ENCODE measurements at regions not wholly inside any gene's neighbourhood (a gene's known extent, or its start where the extent isn't known, plus 50 kb on each side); places are given as distances from the start of the nearest gene placed in this dataset.
"Not testable (repeated sequence)": the region's sequence is repeated elsewhere in the genome, so short reads cannot be mapped to it uniquely, and the experiment has no call there.

DNA sequence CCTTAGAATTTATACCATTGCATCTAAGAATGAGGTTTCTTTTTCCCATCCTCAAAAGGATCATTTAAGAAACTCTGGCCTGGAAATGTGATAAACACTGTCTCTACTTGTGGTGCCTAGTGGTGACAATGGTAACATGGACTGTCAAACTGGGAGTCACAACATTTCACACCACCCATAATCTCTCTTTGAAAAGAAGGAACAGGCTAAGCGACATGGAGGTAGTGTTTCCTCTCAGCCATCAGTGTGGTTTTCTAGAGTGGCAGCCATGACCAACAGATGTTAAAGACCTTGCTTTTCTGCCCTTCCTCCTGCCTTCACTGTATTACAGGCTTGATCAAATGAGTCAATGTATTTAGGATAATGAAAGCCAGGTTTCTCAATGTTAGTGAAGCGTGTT is 283.1 kb upstream of the STAC start:
- no peak for DNase-seq

DNA sequence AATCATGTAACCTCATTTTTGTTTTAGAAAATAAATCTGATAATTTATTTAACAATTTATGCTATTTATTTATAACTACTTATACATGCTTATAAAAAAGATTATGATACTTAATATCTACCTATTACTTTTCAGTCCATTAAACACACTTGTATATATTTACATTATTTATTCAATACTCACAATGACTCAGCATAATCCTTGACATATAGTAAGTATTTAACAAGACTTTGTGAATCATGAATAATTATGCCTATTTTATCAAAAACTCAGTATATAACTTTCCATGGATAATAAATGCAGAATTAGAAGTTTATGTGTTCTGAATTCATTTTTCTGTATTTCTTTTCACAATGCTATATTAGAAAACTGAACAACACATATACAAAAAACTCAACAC is 266.0 kb upstream of the STAC start:
- DNase-seq, result no peak

- DNase-seq, result no peak
These were observed 256.0 kb upstream of the STAC start for GRCh38 chr3:36124118-36124796.

- DNase-seq, result no peak
These were observed 248.1 kb upstream of the STAC start for GRCh38 chr3:36132214-36132613.

- no peak for DNase-seq
These were observed 244.4 kb upstream of the STAC start for GRCh38 chr3:36135863-36136262.

GRCh38 chr3:36142746-36143145 is 237.6 kb upstream of the STAC start:
- no peak for DNase-seq

GRCh38 chr3:36146404-36146803 is 233.9 kb upstream of the STAC start:
- no peak for DNase-seq

GRCh38 chr3:36147934-36148558 is 232.3 kb upstream of the STAC start:
- no peak for DNase-seq

GRCh38 chr3:36149447-36149865 is 230.8 kb upstream of the STAC start:
- no peak for DNase-seq

GRCh38 chr3:36155515-36155914 is 224.8 kb upstream of the STAC start:
- no peak for DNase-seq

DNA sequence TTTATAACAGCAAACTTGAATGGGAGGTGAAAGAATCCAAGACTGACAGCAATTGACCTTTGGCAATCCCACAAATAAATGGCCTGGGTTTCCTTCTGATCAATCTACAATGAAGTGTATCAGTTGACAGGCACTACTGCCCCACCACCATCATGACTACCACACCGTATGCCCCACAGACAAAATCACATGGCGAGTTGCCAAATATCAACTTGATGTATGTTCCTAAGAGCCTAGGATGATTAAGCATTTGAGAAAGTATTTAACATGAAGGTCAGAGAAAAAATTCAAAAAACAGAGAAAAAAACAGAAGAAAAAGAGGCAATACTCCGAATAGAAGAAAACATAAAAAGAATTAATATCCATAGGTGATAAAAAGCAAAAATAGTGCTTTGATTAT is 215.9 kb upstream of the STAC start:
- no peak for DNase-seq

GRCh38 chr3:36165509-36166290 is 214.6 kb upstream of the STAC start:
- DNase-seq, result no peak

DNA sequence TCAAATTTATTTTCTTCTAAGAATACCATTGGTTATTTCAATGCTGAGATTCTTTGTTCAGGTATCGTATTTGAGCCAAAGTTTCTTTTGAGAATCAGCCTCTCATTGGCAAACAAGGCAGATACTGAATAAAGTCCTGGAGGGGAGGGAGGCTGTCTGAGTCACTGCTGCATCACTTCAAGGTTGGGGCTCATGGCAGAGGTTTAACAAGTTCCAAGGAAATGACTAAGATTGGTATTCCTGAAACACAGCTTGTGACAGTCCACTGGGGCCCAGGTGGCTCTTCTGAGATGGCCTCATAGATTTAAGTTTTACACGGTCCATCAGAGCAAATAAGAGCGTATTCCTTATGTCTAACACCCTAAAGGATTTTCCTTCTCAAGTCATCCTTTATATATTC is 213.8 kb upstream of the STAC start:
- no peak for DNase-seq

DNA sequence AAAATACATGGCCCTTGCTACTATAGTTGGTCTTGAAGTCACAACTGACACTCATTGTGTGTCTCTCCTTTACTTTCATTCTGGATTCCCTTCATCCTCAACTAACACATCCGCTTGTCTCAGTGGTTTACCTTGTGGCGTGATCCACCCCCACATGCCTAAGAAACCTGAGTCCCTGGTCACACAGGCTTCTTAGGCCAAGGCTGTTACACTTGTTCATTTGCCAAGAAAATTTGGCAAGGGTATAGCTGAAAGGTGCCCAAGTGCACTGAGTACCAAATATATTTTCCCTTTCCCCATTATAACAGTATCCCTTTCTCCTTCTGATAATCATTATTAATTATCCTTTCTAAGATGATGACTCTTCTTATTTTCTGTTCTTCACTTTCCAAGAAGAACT is 207.6 kb upstream of the STAC start:
- no peak for DNase-seq

DNA sequence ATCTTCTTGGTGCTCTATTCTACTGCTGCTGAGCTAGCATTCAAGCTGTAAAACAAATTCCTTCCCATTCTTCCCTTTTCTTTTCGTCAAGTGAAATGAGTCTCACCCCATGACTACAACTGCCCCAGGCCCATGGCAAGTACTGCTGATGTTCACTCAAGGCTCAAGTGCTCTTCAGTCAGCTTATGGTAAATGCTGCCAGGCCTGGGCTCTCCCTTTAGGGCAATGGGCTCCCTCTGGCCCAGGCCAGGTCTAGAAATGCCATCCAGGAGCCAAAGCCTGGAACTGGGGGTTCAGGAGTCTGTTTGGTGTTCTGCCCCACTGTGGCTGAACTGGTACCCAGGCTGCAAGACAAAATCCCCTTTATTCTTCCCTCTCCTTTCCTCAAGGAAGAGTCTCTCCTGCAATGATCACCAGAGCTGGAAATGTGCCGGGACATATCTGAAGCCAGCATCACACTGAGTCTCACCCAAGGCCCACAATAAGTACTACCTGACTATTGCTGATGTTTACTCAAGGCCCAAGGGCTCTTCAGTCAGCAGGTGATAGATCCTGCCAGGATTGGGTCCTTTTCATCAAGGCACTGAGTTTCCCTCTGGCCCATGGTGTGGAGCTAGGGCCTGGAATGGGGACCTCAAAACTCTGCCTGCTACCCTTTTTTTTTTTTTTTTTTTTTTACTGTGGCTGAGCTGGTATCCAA is 205.0 kb upstream of the STAC start:
- no peak for DNase-seq

- no peak for DNase-seq
These were observed 204.3 kb upstream of the STAC start for GRCh38 chr3:36175916-36176461.

- no peak for DNase-seq
These were observed 202.3 kb upstream of the STAC start for GRCh38 chr3:36178018-36178417.

- DNase-seq, result no peak
These were observed 198.3 kb upstream of the STAC start for GRCh38 chr3:36182024-36182423.

DNA sequence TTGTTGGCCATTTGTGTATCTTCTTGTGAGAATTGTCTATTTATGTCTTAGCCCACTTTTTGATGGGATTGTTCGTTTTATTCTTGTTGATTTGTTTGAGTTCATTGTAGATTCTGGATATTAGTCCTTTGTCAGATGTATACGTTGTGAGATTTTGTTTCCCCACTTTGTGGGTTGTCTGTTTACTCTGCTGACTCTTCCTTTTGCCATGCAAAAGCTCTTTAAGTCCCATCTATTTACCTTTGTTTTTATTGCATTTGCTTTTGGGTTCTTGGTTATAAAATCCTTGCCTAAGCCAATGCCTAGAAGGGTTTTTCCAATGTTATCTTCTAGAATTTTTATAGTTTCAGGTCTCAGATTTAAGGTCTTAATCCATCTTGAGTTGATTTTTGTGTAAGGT is 193.1 kb upstream of the STAC start:
- not testable (repeated sequence) for DNase-seq

DNA sequence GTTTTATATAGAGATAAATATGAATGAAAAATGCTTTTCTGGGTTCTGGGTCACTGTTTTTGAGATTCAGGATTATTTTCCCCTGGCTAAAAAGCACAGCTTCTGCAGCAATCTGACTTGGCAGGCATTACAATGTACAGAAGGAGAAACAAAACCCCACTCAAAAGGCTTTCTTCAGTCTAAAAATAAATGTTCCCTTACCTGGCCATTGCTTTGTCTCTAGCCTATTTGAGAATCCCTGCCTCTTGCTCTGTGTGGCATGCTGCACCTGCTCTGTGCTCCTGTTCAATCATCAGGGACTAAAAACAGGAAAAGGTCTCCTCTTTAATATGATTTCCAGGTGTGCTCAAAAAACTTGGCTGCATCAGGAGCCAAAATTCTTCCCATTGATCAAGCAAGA is 187.4 kb upstream of the STAC start:
- DNase-seq, result no peak

DNA sequence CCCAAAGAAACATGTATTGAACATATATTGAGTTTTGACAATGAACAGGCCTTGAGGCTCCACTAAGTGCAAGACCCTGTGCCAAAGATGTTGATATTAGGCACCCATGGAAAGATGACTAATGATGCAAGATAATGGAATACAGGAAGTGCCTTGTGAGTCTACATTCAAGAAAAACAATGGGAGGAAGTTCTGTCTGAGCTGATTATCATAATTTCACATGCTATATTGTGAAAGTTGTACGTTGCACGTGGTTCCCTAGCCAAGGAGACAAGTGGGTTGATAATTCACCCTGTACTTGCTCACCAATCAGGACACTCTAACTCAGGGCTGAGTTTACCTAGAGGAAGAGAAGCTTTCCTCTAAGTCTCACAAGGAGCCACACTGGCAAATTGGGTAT is 186.9 kb upstream of the STAC start:
- DNase-seq, result no peak

GRCh38 chr3:36196058-36196457 is 184.2 kb upstream of the STAC start:
- no peak for DNase-seq

DNA sequence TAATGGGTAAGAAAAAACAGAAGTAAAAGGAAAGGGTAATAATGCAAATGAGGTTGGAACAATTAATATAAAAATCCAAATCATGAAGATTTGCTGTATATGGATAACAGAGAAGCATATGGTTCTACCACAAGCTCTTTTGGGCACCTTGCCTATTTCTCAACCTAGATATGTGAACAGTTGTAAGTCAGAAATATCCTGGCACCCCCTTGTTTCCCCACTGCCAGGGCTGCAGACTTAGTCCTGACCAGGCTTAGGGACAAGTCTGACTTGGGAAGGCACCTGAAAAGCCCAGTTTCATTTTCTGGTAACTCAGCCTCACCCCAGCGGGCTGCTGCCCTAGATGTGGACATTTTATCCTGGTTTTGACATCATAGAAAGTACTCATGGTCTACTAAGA is 183.2 kb upstream of the STAC start:
- no peak for DNase-seq
